Esophagus squamous epithelium (tissue), 4 donors: ENCODE measurements at regions not wholly inside any gene's neighbourhood (a gene's known extent, or its start where the extent isn't known, plus 50 kb on each side); places are given as distances from the start of the nearest gene placed in this dataset.

Experiments used
- POLR2A ChIP-seq, 4 donors: fragments of 450-650 bp; IDR thresholded peaks; one replicate each; pipeline ENCODE4 v1.6.1; 2017; ENCODE audit warnings: antibody characterized with exemption in 4 of 4, mild to moderate bottlenecking in 4 of 4, moderate library complexity in 3 of 4
- TF ChIP-seq, protein P1 (sequence below), 6 experiments: fragments of 450-650 bp in 4 of 6; fragments of 200-600 bp in 2 of 6; sonication (generic) in 2 of 6; IDR thresholded peaks; one replicate each; pipeline ENCODE4 v1.5.1; 2016 to 2019; ENCODE audit warnings: antibody characterized with exemption in 6 of 6, mild to moderate bottlenecking in 4 of 6, moderate library complexity in 4 of 6

- TF ChIP-seq, protein P1, sequence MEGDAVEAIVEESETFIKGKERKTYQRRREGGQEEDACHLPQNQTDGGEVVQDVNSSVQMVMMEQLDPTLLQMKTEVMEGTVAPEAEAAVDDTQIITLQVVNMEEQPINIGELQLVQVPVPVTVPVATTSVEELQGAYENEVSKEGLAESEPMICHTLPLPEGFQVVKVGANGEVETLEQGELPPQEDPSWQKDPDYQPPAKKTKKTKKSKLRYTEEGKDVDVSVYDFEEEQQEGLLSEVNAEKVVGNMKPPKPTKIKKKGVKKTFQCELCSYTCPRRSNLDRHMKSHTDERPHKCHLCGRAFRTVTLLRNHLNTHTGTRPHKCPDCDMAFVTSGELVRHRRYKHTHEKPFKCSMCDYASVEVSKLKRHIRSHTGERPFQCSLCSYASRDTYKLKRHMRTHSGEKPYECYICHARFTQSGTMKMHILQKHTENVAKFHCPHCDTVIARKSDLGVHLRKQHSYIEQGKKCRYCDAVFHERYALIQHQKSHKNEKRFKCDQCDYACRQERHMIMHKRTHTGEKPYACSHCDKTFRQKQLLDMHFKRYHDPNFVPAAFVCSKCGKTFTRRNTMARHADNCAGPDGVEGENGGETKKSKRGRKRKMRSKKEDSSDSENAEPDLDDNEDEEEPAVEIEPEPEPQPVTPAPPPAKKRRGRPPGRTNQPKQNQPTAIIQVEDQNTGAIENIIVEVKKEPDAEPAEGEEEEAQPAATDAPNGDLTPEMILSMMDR (IDR thresholded peaks at IDR 0.05), result no peak
- no peak for TF ChIP-seq POLR2A (IDR thresholded peaks at IDR 0.05)
These were observed 277.2 kb upstream of the VLDLR start for GRCh38 chr9:2344436-2344835.
